Suprapubic skin (tissue), 4 donors: ENCODE measurements at regions not wholly inside any gene's neighbourhood (a gene's known extent, or its start where the extent isn't known, plus 50 kb on each side); places are given as distances from the start of the nearest gene placed in this dataset.

Source experiments
- POLR2A ChIP-seq, 2 donors: fragments of 450-650 bp; IDR thresholded peaks; one replicate each; pipeline ENCODE4 v1.6.1; 2017; ENCODE audit warnings: antibody characterized with exemption in 2 of 2, mild to moderate bottlenecking in 2 of 2, moderate library complexity in 2 of 2
- POLR2AphosphoS5 ChIP-seq, 3 donors: sonication (generic); formaldehyde crosslinking; IDR thresholded peaks; one replicate each; pipeline ENCODE4 v1.6.1; 2017; ENCODE audit warnings: antibody characterized with exemption in 3 of 3
- TF ChIP-seq, protein P1 (sequence below), 2 donors: fragments of 200-600 bp in 1 of 2; fragments of 450-650 bp in 1 of 2; sonication (generic) in 1 of 2; IDR thresholded peaks; one replicate each; pipeline ENCODE4 v1.5.1; 2016 to 2019; ENCODE audit warnings: antibody characterized with exemption in 2 of 2, mild to moderate bottlenecking in 1 of 2, moderate library complexity in 1 of 2

DNA sequence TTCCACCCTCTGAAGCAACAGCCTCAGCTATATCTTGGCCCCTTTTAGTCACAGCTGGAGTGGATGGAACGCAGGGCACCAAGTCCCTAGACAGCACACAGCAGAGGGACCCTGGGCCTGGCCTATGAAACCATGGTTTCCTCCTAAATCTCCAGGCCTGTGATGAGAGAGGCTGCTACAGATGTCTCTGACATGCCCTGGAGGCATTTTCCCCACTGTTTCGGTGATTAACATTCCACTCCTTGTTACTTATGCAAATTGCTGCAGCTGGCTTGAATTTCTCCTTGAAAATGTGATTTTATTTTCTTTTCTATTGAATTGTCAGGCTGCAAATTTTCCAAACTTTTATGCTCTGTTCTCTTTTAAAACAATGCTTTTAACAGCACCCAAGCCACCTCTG lies 384.8 kb downstream of the PRR16 start:
- TF ChIP-seq, protein P1, sequence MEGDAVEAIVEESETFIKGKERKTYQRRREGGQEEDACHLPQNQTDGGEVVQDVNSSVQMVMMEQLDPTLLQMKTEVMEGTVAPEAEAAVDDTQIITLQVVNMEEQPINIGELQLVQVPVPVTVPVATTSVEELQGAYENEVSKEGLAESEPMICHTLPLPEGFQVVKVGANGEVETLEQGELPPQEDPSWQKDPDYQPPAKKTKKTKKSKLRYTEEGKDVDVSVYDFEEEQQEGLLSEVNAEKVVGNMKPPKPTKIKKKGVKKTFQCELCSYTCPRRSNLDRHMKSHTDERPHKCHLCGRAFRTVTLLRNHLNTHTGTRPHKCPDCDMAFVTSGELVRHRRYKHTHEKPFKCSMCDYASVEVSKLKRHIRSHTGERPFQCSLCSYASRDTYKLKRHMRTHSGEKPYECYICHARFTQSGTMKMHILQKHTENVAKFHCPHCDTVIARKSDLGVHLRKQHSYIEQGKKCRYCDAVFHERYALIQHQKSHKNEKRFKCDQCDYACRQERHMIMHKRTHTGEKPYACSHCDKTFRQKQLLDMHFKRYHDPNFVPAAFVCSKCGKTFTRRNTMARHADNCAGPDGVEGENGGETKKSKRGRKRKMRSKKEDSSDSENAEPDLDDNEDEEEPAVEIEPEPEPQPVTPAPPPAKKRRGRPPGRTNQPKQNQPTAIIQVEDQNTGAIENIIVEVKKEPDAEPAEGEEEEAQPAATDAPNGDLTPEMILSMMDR (IDR thresholded peaks at IDR 0.05), result no peak
- TF ChIP-seq POLR2A (IDR thresholded peaks at IDR 0.05), result no peak
- TF ChIP-seq POLR2AphosphoS5 (IDR thresholded peaks at IDR 0.05), result no peak
